ENCODE measurements at regions not wholly inside any gene's neighbourhood (a gene's known extent, or its start where the extent isn't known, plus 50 kb on each side); places are given as distances from the start of the nearest gene placed in this dataset.
"Not testable (repeated sequence)": the region's sequence is repeated elsewhere in the genome, so short reads cannot be mapped to it uniquely, and the experiment has no call there.

DNA sequence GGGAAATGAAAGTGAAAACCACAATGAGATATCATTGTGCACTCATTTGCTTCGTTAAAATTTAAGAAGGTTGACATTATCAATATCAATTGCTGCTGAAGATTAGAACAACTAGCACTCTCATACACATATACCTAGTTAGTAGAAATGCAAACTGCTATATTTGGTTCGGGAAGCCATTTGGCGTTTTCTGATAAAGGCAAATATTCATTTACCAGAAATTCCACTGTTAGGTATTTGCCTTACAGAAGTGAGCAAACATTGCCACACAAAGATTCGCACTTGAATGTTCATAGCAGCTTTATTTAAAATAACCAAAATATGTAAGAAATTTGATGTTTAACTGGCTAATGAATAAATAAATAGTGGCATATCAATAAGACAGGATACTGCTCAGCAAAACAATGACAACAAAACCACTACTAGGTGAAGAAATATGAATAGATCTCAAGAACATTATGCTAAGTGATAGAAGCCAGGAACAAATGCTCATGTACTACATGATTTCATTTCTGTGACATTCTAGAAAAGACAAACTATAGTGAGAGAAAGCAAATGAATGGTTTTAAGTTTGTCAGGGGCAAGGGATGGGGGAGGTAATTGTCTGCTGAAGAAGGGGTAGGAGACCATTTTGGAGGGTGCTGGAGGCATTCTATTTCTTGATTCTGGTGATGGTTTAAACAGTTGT lies 387.8 kb downstream of the PTH2R start:
- no peak for TF ChIP-seq POLR2A (IDR thresholded peaks at IDR 0.05)
- TF ChIP-seq, protein P1, sequence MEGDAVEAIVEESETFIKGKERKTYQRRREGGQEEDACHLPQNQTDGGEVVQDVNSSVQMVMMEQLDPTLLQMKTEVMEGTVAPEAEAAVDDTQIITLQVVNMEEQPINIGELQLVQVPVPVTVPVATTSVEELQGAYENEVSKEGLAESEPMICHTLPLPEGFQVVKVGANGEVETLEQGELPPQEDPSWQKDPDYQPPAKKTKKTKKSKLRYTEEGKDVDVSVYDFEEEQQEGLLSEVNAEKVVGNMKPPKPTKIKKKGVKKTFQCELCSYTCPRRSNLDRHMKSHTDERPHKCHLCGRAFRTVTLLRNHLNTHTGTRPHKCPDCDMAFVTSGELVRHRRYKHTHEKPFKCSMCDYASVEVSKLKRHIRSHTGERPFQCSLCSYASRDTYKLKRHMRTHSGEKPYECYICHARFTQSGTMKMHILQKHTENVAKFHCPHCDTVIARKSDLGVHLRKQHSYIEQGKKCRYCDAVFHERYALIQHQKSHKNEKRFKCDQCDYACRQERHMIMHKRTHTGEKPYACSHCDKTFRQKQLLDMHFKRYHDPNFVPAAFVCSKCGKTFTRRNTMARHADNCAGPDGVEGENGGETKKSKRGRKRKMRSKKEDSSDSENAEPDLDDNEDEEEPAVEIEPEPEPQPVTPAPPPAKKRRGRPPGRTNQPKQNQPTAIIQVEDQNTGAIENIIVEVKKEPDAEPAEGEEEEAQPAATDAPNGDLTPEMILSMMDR (IDR thresholded peaks at IDR 0.05) = no peak
- H3K9me3 ChIP-seq = no peaks in the 10 kb centered on the region
- DNase-seq = no peak
- no peak overlapping the region for H3K27ac ChIP-seq
- H3K4me3 ChIP-seq = no peak overlapping the region
- intact Hi-C loops (cut with DNase I; ENCODE audit: low total_unique reads) = no loop called here
- no peaks in the 10 kb centered on the region for H3K4me1 ChIP-seq
- no peaks in the 10 kb centered on the region for H3K36me3 ChIP-seq
- H3K27me3 ChIP-seq = no peaks in the 10 kb centered on the region

DNA sequence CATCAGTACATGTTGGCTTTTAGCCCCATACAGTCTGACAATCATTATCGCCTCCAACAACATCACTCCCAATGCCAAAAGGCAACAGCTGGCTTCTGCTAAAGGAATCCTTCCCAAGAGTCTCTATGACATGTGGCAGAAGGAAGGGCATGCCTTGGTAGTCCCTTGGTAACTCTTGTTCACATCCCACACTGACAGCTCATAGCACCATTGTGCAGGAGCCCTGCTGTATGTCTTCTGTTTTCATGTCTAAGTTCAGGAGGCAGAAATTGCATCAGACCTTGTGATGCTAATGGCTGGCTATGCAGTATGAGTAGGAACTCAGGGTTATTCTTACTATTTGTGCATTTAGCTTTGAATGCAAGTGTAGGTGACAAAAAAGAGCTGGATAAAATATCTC lies 392.1 kb downstream of the PTH2R start:
- H3K27ac ChIP-seq = no peak overlapping the region
- H3K27me3 ChIP-seq = no peaks in the 10 kb centered on the region
- no peaks in the 10 kb centered on the region for H3K36me3 ChIP-seq
- intact Hi-C loops (cut with DNase I; ENCODE audit: low total_unique reads) = no loop called here
- H3K4me3 ChIP-seq = no peak overlapping the region
- no peaks in the 10 kb centered on the region for H3K4me1 ChIP-seq
- TF ChIP-seq POLR2A (IDR thresholded peaks at IDR 0.05) = no peak
- TF ChIP-seq, protein P1 (IDR thresholded peaks at IDR 0.05) = no peak
- H3K9me3 ChIP-seq = no peaks in the 10 kb centered on the region
- DNase-seq = no peak

DNA sequence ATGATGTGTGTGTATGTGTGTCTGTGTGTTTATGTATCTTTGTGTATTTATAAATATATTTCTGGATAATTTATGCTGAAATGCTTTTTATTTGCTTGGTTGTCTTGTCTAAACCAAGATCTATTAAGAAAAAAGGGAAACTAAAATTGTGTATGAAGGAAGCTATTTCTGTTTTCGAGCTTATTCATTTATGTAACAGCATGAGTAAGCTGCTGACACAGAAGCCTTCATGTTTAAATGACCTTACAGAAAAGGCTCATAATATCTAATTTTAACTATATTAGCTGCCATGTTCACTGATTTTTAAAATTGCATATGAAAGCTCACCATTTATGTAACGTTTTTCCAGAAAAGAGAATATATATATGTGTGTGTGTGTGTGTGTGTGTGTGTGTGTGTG lies 392.8 kb downstream of the PTH2R start:
- TF ChIP-seq, protein P1 (IDR thresholded peaks at IDR 0.05) = no peak
- no peak for TF ChIP-seq POLR2A (IDR thresholded peaks at IDR 0.05)
- Histone ChIP-seq H3K4me3 (no peak overlapping the region), H3K36me3 (no peaks in the 10 kb centered on the region), H3K27me3 (no peaks in the 10 kb centered on the region), H3K9me3 (no peaks in the 10 kb centered on the region), H3K4me1 (no peaks in the 10 kb centered on the region), H3K27ac (no peak overlapping the region)
- no peak for DNase-seq
- intact Hi-C loops (cut with DNase I; ENCODE audit: low total_unique reads) = no loop called here

DNA sequence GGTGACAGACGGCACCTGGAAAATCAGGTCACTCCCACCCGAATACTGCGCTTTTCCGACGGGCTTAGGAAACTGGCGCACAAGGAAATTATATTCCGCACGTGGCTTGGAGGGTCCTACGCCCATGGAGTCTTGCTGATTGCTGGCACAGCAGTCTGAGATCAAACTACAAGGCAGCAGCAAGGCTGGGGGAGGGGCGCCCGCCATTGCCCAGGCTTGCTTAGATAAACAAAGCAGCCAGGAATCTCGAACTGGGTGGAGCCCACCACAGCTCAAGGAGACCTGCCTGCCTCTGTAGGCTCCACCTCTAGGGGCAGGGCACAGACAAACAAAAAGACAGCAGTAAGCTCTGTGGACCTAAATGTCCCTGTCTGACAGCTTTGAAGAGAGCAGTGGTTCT lies 394.3 kb downstream of the PTH2R start:
- H3K36me3 ChIP-seq; H3K4me3 ChIP-seq; H3K4me1 ChIP-seq; H3K27ac ChIP-seq; H3K27me3 ChIP-seq; DNase-seq; H3K9me3 ChIP-seq; intact Hi-C loops (cut with DNase I; ENCODE audit: low total_unique reads): not testable (repeated sequence)

DNA sequence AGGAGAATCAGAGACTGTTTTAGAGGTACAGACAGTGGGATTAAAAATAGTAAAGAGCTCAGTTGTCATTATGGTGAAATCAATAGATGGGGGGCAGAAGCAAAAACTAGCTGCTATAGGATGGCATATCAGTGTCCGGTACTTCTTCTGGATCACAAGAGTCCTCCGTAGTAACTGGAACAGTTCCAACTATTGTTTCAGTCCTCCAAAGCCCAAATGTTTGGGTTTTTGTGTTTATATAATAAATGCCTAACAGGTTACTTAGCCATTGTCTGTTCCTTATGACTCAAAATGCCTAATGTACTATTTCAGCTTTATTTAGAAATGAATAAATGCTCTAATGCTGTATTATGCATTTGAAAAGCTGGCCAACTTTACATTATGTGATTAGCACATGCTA lies 401.2 kb downstream of the PTH2R start:
- Histone ChIP-seq H3K9me3 (no peaks in the 10 kb centered on the region), H3K4me1 (no peaks in the 10 kb centered on the region), H3K27ac (no peak overlapping the region), H3K27me3 (no peaks in the 10 kb centered on the region), H3K36me3 (no peaks in the 10 kb centered on the region), H3K4me3 (no peak overlapping the region)
- no peak for TF ChIP-seq POLR2A (IDR thresholded peaks at IDR 0.05)
- TF ChIP-seq, protein P1 (IDR thresholded peaks at IDR 0.05) = no peak
- intact Hi-C loops (cut with DNase I; ENCODE audit: low total_unique reads) = no loop called here
- no peak for DNase-seq

DNA sequence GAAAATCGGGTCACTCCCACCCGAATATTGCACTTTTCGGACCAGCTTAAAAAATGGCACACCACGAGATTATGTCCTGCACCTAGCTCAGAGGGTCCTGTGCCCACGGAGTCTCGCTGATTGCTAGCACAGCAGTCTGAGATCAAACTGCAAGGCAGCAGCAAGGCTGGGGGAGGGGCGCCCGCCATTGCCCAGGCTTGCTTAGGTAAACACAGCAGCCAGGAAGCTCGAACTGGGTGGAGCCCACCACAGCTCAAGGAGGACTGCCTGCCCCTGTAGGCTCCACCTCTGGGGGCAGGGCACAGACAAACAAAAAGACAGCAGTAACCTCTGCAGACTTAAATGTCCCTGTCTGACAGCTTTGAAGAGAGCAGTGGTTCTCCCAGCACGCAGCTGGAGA lies 405.3 kb downstream of the PTH2R start:
- H3K27me3 ChIP-seq; H3K4me1 ChIP-seq; H3K4me3 ChIP-seq; DNase-seq; intact Hi-C loops (cut with DNase I; ENCODE audit: low total_unique reads); H3K36me3 ChIP-seq; H3K27ac ChIP-seq; H3K9me3 ChIP-seq: not testable (repeated sequence)

All from uterus (tissue), 3 donors.